Hepatocyte (in vitro differentiated cells): ENCODE measurements at regions not wholly inside any gene's neighbourhood (a gene's known extent, or its start where the extent isn't known, plus 50 kb on each side); places are given as distances from the start of the nearest gene placed in this dataset.

ENCODE experiments used
- CTCF ChIP-seq: fragments of 200-600 bp; sonication (generic); IDR thresholded peaks from 2 replicates; pipeline ENCODE4 v1.5.1; 2016; ENCODE audit warnings: antibody characterized with exemption, mild to moderate bottlenecking; ENCODE audit not compliant: poor library complexity
- EZH2 ChIP-seq: fragments of 200-600 bp; sonication (generic); IDR thresholded peaks from 2 replicates; pipeline ENCODE4 v1.6.1; 2016; ENCODE audit warnings: antibody characterized with exemption, mild to moderate bottlenecking, borderline replicate concordance
- EZH2phosphoT487 ChIP-seq: fragments of 200-600 bp; sonication (generic); IDR thresholded peaks from one replicate; pipeline ENCODE4 v1.6.1; 2018; ENCODE audit warnings: antibody characterized with exemption, mild to moderate bottlenecking, low read depth, moderate library complexity; ENCODE audit not compliant: unreplicated experiment, severe bottlenecking

GRCh38 chr11:101777476-101777875, 137.3 kb upstream of the CEP126 start:
- TF ChIP-seq CTCF (no peak), EZH2 (no peak), EZH2phosphoT487 (no peak)
